ENCODE measurements at regions not wholly inside any gene's neighbourhood (a gene's known extent, or its start where the extent isn't known, plus 50 kb on each side); places are given as distances from the start of the nearest gene placed in this dataset.
A peak's percentile ranks its signal among the peaks of the same experiment; 100 is the strongest.

GRCh38 chr1:116316373-116316772 lies 56.7 kb upstream of the ATP1A1 start (continued):
- TF ChIP-seq ATF4 (CRISPR knock-in tag; IDR thresholded peaks at IDR 0.05) (no peak), KLF11 (CRISPR knock-in tag; IDR thresholded peaks at IDR 0.05) (no peak), ZNF34 (CRISPR knock-in tag; IDR thresholded peaks at IDR 0.05; ENCODE audit: borderline replicate concordance) (no peak), TBP (CRISPR knock-in tag; IDR thresholded peaks at IDR 0.05) (no peak), MTF2 (CRISPR knock-in tag; IDR thresholded peaks at IDR 0.05; ENCODE audit: borderline replicate concordance) (no peak), NR3C1 (CRISPR knock-in tag; IDR thresholded peaks at IDR 0.05) (no peak), ZNF557 (CRISPR knock-in tag; IDR thresholded peaks at IDR 0.05) (no peak), TCF7L2 (IDR thresholded peaks at IDR 0.05; ENCODE audit: low read depth, low read length) (no peak), NR1H2 (CRISPR knock-in tag; IDR thresholded peaks at IDR 0.05; ENCODE audit: borderline replicate concordance, low read depth) (no peak), REPIN1 (CRISPR knock-in tag; IDR thresholded peaks at IDR 0.05; ENCODE audit: borderline replicate concordance, low read depth) (0 out of 2 replicates have a peak, but pooled peaks have one; percentile 19), ZMYM3 (CRISPR knock-in tag; IDR thresholded peaks at IDR 0.05) (peak; percentile 49; the same call in 1 of the 2 replicates), EED (CRISPR knock-in tag; IDR thresholded peaks at IDR 0.05) (no peak), ZNF296 (CRISPR knock-in tag; conservative IDR thresholded peaks at IDR 0.05) (no peak), CENPX (CRISPR knock-in tag; IDR thresholded peaks at IDR 0.05) (no peak), ZNF552 (CRISPR knock-in tag; IDR thresholded peaks at IDR 0.05; ENCODE audit: borderline replicate concordance) (no peak), MAF1 (CRISPR knock-in tag; IDR thresholded peaks at IDR 0.05; ENCODE audit: borderline replicate concordance) (no peak), FOXK1 (CRISPR knock-in tag; IDR thresholded peaks at IDR 0.05; ENCODE audit: borderline replicate concordance, low read depth) (0 out of 2 replicates have a peak, but pooled peaks have one; percentile 21), ZZZ3 (CRISPR knock-in tag; IDR thresholded peaks at IDR 0.05; ENCODE audit: borderline replicate concordance) (no peak), DRAP1 (CRISPR knock-in tag; IDR thresholded peaks at IDR 0.05) (peak; percentile 36; the same call in 1 of the 2 replicates), TRIM22 (IDR thresholded peaks at IDR 0.05) (no peak), SP5 (CRISPR knock-in tag; IDR thresholded peaks at IDR 0.05; ENCODE audit: borderline replicate concordance, low read depth) (no peak), ZNF770 (CRISPR knock-in tag; IDR thresholded peaks at IDR 0.05) (no peak), GFI1 (CRISPR knock-in tag; IDR thresholded peaks at IDR 0.05; ENCODE audit: borderline replicate concordance) (peak; percentile 100), HNRNPLL (IDR thresholded peaks at IDR 0.05; ENCODE audit: low read depth, low read length, poor library complexity, severe bottlenecking) (no peak), JUND (CRISPR knock-in tag; IDR thresholded peaks at IDR 0.05) (no peak), ZNF577 (CRISPR knock-in tag; IDR thresholded peaks at IDR 0.05; ENCODE audit: borderline replicate concordance, low read depth) (no peak)
- TF ChIP-seq, protein P1, sequence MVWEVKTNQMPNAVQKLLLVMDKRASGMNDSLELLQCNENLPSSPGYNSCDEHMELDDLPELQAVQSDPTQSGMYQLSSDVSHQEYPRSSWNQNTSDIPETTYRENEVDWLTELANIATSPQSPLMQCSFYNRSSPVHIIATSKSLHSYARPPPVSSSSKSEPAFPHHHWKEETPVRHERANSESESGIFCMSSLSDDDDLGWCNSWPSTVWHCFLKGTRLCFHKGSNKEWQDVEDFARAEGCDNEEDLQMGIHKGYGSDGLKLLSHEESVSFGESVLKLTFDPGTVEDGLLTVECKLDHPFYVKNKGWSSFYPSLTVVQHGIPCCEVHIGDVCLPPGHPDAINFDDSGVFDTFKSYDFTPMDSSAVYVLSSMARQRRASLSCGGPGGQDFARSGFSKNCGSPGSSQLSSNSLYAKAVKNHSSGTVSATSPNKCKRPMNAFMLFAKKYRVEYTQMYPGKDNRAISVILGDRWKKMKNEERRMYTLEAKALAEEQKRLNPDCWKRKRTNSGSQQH (CRISPR knock-in tag; IDR thresholded peaks at IDR 0.05; ENCODE audit: low read depth) = no peak
